ENCODE measurements at regions not wholly inside any gene's neighbourhood (a gene's known extent, or its start where the extent isn't known, plus 50 kb on each side); places are given as distances from the start of the nearest gene placed in this dataset.

DNA sequence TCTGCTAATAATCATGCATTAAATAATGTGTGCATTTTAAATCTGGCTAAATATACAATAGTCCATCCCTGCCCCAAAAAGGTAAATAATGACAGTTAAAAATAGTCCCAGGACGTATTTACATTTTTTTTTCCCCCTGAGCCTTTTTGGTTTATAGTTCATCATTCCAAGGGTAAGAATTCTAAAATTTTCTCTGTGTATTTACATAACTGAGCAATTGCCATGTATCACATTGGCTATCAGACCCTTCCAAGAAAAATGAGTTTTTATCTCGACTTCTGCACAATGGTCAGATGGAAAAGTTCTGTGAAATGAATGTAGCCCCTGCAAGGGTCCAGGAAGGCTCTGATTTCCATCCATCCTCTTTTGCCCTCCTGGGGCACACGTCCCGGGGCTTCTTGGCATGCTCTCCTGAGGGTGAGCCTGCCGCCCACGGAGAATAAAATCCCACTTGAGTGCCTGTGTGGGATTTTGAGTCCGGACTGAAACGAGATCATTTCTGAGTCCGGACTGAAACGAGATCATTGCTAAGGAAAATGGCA is 94.1 kb upstream of the ANO1 start:
- TF ChIP-seq ARNT (IDR thresholded peaks at IDR 0.05) (no peak), TARDBP (IDR thresholded peaks at IDR 0.05) (no peak), FOXA1 (IDR thresholded peaks at IDR 0.05) (no peak), FOXK2 (IDR thresholded peaks at IDR 0.05) (no peak), NFRKB (IDR thresholded peaks at IDR 0.05) (no peak), BHLHE40 (IDR thresholded peaks at IDR 0.05; ENCODE audit: borderline replicate concordance) (no peak), FOXM1 (IDR thresholded peaks at IDR 0.05; ENCODE audit: borderline replicate concordance) (no peak)
